ENCODE measurements at regions not wholly inside any gene's neighbourhood (a gene's known extent, or its start where the extent isn't known, plus 50 kb on each side); places are given as distances from the start of the nearest gene placed in this dataset.

DNA sequence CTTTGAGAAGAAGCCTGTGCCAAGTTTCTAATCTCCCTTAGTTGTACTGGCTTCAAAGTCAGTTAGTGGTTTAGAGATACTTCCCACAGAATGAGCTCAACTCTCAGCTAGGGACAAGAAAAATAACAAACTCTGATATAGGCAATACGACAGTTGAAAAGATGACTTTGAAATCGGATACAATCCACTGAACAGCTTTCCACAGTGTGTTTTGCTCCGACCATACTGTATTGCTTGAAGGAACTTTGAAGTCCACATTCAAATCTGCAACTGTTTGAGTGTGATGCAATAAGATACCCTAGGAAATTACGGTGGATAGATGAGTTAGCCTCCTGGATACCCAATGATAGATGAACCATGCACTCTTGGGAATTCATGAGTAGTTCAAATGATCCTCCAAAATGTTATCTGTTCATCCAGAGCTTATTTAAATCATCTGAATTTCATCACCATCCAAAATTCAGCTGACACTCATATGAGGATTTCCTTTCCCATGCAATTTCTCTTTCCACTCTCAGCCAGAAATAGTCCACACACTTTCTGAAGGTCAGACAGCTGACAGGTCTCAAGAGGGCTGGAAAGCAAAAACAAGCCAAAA, 443.8 kb downstream of the HAO1 start:
- no peak for TF ChIP-seq ZNF512 (CRISPR knock-in tag; IDR thresholded peaks at IDR 0.05)
- TF ChIP-seq CEBPB (IDR thresholded peaks at IDR 0.05; ENCODE audit: borderline replicate concordance, low read depth, low read length) = peak; percentile 73; the same call in 1 of the 2 replicates
- DNase-seq (ENCODE audit: low spot score) (no peak), FAIRE-seq (no peak), ATAC-seq (no peak)
- Histone ChIP-seq H3K27ac (ENCODE audit: extremely low read length, insufficient read depth, low read length) (no peak overlapping the region), H3K4me1 (ENCODE audit: insufficient read depth, low read length) (no peaks in the 10 kb centered on the region), H3K4me3 (replicated peaks in 1 of 3; ENCODE audit: insufficient read depth in 1 of 3, low read depth in 2 of 3, low read length in 3 of 3) (no peak overlapping the region), H3K4me2 (ENCODE audit: low read depth, low read length) (no peak overlapping the region), H4K20me1 (ENCODE audit: insufficient read depth, low read length) (no peaks in the 10 kb centered on the region), H3K27me3 (ENCODE audit: control insufficient read depth in 1 of 2, insufficient read depth in 2 of 2, low read length in 2 of 2) (no peaks in the 10 kb centered on the region), H2AFZ (ENCODE audit: low read length) (no peak overlapping the region), H3K9me3 (ENCODE audit: low read length) (0 out of 2 replicates have a peak, but pooled peaks cover 5% of the 10 kb centered on the region), H3K36me3 (replicated peaks in 1 of 2; ENCODE audit: control insufficient read depth in 1 of 2, insufficient read depth in 2 of 2, low read length in 2 of 2) (no peaks in the 10 kb centered on the region), H3K9ac (ENCODE audit: insufficient read depth, low read depth, low read length) (no peak overlapping the region), H3K79me2 (ENCODE audit: insufficient read depth, low read length) (no peaks in the 10 kb centered on the region)
- in situ Hi-C loops (cut with HindIII; ENCODE audit: extremely low pct_ligation_motif_present, low pct_unique_long_range_greater_than_20kb) (no loop called here), intact Hi-C loops (cut with micrococcal nuclease; ENCODE audit: unreplicated experiment) (no loop called here)
- under 1% methylated on average over 4 of the region's 4 CpGs for WGBS (ENCODE audit: low lambda C conversion rate)
- ChIA-PET CTCF (ENCODE audit: low intra/inter-chr PET ratio, low total read pairs) (no interaction called here), POLR2A (no interaction called here)
- BruUV-seq (replicated peaks) = no TSS peak

GRCh38 chr20:7497985-7498384, 442.3 kb downstream of the HAO1 start:
- no TSS peak for BruUV-seq (replicated peaks)
- Histone ChIP-seq H3K79me2 (ENCODE audit: insufficient read depth, low read length) (no peaks in the 10 kb centered on the region), H3K36me3 (replicated peaks in 1 of 2; ENCODE audit: control insufficient read depth in 1 of 2, insufficient read depth in 2 of 2, low read length in 2 of 2) (no peaks in the 10 kb centered on the region), H3K27ac (ENCODE audit: extremely low read length, insufficient read depth, low read length) (no peak overlapping the region), H3K9ac (ENCODE audit: insufficient read depth, low read depth, low read length) (no peak overlapping the region), H2AFZ (ENCODE audit: low read length) (no peak overlapping the region), H4K20me1 (ENCODE audit: insufficient read depth, low read length) (no peaks in the 10 kb centered on the region), H3K9me3 (ENCODE audit: low read length) (0 out of 2 replicates have a peak, but pooled peaks cover 5% of the 10 kb centered on the region), H3K4me2 (ENCODE audit: low read depth, low read length) (no peak overlapping the region), H3K27me3 (ENCODE audit: control insufficient read depth in 1 of 2, insufficient read depth in 2 of 2, low read length in 2 of 2) (no peaks in the 10 kb centered on the region), H3K4me3 (replicated peaks in 1 of 3; ENCODE audit: insufficient read depth in 1 of 3, low read depth in 2 of 3, low read length in 3 of 3) (no peak overlapping the region), H3K4me1 (ENCODE audit: insufficient read depth, low read length) (no peaks in the 10 kb centered on the region)
- WGBS (ENCODE audit: low lambda C conversion rate) = 74% methylated on average over 1 of the region's 1 CpG
- ChIA-PET POLR2A (no interaction called here), CTCF (ENCODE audit: low intra/inter-chr PET ratio, low total read pairs) (no interaction called here)
- FAIRE-seq (no peak), ATAC-seq (no peak), DNase-seq (ENCODE audit: low spot score) (no peak)
- intact Hi-C loops (cut with micrococcal nuclease; ENCODE audit: unreplicated experiment) (no loop called here), in situ Hi-C loops (cut with HindIII; ENCODE audit: extremely low pct_ligation_motif_present, low pct_unique_long_range_greater_than_20kb) (no loop called here)
- no peak for TF ChIP-seq ZNF431 (CRISPR knock-in tag; IDR thresholded peaks at IDR 0.05; ENCODE audit: borderline replicate concordance, low read depth)
- no peak for TF ChIP-seq ZNF512B (CRISPR knock-in tag; IDR thresholded peaks at IDR 0.05; ENCODE audit: borderline replicate concordance)
- TF ChIP-seq, protein P1, sequence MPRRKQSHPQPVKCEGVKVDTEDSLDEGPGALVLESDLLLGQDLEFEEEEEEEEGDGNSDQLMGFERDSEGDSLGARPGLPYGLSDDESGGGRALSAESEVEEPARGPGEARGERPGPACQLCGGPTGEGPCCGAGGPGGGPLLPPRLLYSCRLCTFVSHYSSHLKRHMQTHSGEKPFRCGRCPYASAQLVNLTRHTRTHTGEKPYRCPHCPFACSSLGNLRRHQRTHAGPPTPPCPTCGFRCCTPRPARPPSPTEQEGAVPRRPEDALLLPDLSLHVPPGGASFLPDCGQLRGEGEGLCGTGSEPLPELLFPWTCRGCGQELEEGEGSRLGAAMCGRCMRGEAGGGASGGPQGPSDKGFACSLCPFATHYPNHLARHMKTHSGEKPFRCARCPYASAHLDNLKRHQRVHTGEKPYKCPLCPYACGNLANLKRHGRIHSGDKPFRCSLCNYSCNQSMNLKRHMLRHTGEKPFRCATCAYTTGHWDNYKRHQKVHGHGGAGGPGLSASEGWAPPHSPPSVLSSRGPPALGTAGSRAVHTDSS (CRISPR knock-in tag; conservative IDR thresholded peaks at IDR 0.05) = no peak
- no peak for TF ChIP-seq ZNF674 (CRISPR knock-in tag; IDR thresholded peaks at IDR 0.05; ENCODE audit: low read depth)
- TF ChIP-seq ZFP36 (IDR thresholded peaks at IDR 0.05; ENCODE audit: borderline replicate concordance, low read depth, low read length, partially characterized antibody) = no peak
- TF ChIP-seq IRF2 (CRISPR knock-in tag; IDR thresholded peaks at IDR 0.05) = no peak
